ENCODE measurements at regions not wholly inside any gene's neighbourhood (a gene's known extent, or its start where the extent isn't known, plus 50 kb on each side); places are given as distances from the start of the nearest gene placed in this dataset.

DNA sequence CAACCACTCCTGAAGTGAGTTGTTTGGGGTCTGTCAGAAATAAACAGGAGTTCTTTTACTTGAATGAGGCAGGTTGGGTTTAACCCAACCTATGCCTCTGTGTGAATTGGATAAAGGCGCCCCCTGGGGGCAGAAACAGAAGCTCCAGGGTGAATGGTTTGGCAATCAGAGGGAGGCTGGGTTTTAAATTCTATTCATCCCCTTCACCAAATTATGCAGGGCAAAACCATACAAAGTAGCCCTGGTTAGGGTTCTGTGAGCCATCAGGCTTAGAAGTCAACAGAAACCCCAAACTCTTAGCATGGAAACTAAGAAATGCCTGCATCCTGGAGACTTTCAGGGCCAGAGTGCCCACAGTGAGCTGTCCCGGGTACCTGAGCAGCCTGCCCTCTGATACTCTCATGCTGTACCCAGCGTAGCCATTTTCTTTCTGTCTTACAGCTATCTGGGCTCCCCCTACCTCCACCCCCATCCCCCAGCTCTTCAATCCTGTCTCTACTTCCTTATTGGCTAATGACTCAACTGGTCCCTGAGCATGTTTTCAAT is 241.5 kb downstream of the ICOS start (continued):
- TF ChIP-seq EGR1 (IDR thresholded peaks at IDR 0.05; ENCODE audit: low read depth): no peak

DNA sequence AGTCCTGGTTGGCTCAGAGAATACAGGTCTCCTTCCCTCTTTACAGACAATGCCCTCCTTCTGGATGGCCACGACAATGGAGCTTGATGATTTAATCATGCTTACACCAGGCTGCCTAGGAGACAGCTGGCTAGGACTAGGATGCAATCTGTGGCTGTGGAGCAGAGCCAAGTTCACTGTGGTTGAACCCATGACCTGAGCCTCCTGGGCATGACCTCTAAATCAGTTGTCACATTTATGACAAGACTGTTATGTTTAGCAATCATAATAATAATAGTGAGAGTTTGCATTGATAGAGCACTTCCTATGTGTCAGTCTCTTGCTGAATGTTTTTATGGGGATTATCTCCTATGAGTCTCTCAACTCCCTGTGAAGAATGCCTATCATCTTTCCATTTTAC is 244.1 kb downstream of the ICOS start:
- Histone ChIP-seq H4K20me1 (ENCODE audit: insufficient read depth) (no peaks in the 10 kb centered on the region), H3K9me2 (ENCODE audit: insufficient read depth) (no peaks in the 10 kb centered on the region), H2AFZ (ENCODE audit: low read depth, low read length, poor library complexity, severe bottlenecking) (no peak overlapping the region), H3K4me3 (replicated peaks in 1 of 2; ENCODE audit: low read depth in 1 of 2, low read length in 2 of 2) (no peak overlapping the region), H3K4me2 (ENCODE audit: low read length) (no peak overlapping the region), H3K4me1 (ENCODE audit: control insufficient read depth in 1 of 2, insufficient read depth in 2 of 2, low read length in 2 of 2) (no peaks in the 10 kb centered on the region), H3K36me3 (ENCODE audit: control insufficient read depth in 1 of 2, insufficient read depth in 2 of 2, low read length in 2 of 2) (no peaks in the 10 kb centered on the region), H3K27me3 (ENCODE audit: insufficient read depth, low read length) (peaks cover 4% of the 10 kb centered on the region; the same call in 1 of the 2 replicates), H3K9ac (ENCODE audit: low read length) (no peak overlapping the region), H3K9me3 (ENCODE audit: control insufficient read depth in 1 of 2, insufficient read depth in 1 of 2, low read depth in 1 of 2, low read length in 2 of 2) (no peaks in the 10 kb centered on the region), H3K79me2 (ENCODE audit: insufficient read depth, low read length) (no peaks in the 10 kb centered on the region), H3K27ac (ENCODE audit: low read depth, low read length) (no peak overlapping the region)
- TF ChIP-seq RAD21 (IDR thresholded peaks at IDR 0.05; ENCODE audit: low read depth): no peak
- DNase-seq (ENCODE audit: low read depth, low spot score) (no peak), ATAC-seq (no peak)
- intact Hi-C loops (cut with micrococcal nuclease): no loop called here
- ChIA-PET POLR2A (no interaction called here), RAD21 (ENCODE audit: low non-redundant PET in 1 of 2, low total read pairs in 2 of 2, uncharacterized antibody in 2 of 2, unreplicated experiment in 2 of 2) (no interaction called here), CTCF (no interaction called here)
- no TSS peak for BruUV-seq (replicated peaks)

DNA sequence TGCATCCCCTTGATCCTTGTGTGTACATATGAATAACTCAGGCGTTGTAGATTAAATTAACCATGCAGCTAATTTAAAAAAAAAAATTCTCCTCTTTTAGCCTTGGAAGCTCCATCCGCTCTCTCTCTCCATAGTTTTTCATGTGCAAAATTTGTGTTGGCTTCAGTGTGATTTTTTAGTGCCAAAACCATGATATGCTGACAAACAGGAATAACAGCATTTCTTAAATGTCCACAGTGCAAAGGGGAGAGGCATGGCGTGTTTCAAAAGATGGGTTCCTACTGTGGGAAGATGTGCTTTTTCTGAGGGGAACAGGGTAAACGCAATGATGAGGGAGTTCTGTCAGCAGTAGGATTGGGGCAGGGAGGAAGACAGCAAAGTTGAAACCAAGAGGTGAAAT is 247.0 kb downstream of the ICOS start:
- Histone ChIP-seq H4K20me1 (ENCODE audit: insufficient read depth) (no peaks in the 10 kb centered on the region), H3K9ac (ENCODE audit: low read length) (no peak overlapping the region), H3K9me2 (ENCODE audit: insufficient read depth) (no peaks in the 10 kb centered on the region), H3K27me3 (ENCODE audit: insufficient read depth, low read length) (peaks cover 4% of the 10 kb centered on the region; the same call in 1 of the 2 replicates), H3K9me3 (ENCODE audit: control insufficient read depth in 1 of 2, insufficient read depth in 1 of 2, low read depth in 1 of 2, low read length in 2 of 2) (no peaks in the 10 kb centered on the region), H3K4me3 (replicated peaks in 1 of 2; ENCODE audit: low read depth in 1 of 2, low read length in 2 of 2) (no peak overlapping the region), H2AFZ (ENCODE audit: low read depth, low read length, poor library complexity, severe bottlenecking) (no peak overlapping the region), H3K27ac (ENCODE audit: low read depth, low read length) (no peak overlapping the region), H3K79me2 (ENCODE audit: insufficient read depth, low read length) (no peaks in the 10 kb centered on the region), H3K36me3 (ENCODE audit: control insufficient read depth in 1 of 2, insufficient read depth in 2 of 2, low read length in 2 of 2) (no peaks in the 10 kb centered on the region), H3K4me2 (ENCODE audit: low read length) (no peak overlapping the region), H3K4me1 (ENCODE audit: control insufficient read depth in 1 of 2, insufficient read depth in 2 of 2, low read length in 2 of 2) (no peaks in the 10 kb centered on the region)
- ATAC-seq: no peak
- no peak for DNase-seq (ENCODE audit: low read depth, low spot score)
- ChIA-PET CTCF (no interaction called here), POLR2A (no interaction called here), RAD21 (ENCODE audit: low non-redundant PET in 1 of 2, low total read pairs in 2 of 2, uncharacterized antibody in 2 of 2, unreplicated experiment in 2 of 2) (no interaction called here)
- intact Hi-C loops (cut with micrococcal nuclease): no loop called here
- BruUV-seq (replicated peaks): no TSS peak
- TF ChIP-seq SP1 (IDR thresholded peaks at IDR 0.05; ENCODE audit: low read depth) (no peak), EZH2phosphoT487 (IDR thresholded peaks at IDR 0.05; ENCODE audit: borderline replicate concordance) (no peak), ZFX (IDR thresholded peaks at IDR 0.05) (no peak), ZNF274 (IDR thresholded peaks at IDR 0.05; ENCODE audit: low read depth, low read length) (no peak), RAD21 (IDR thresholded peaks at IDR 0.05; ENCODE audit: low read depth) (no peak), ELF1 (IDR thresholded peaks at IDR 0.05; ENCODE audit: borderline replicate concordance, low read depth) (no peak), TCF7L2 (IDR thresholded peaks at IDR 0.05; ENCODE audit: borderline replicate concordance, extremely low read depth, insufficient read depth, insufficient read length) (no peak), POLR2A (IDR thresholded peaks at IDR 0.05; ENCODE audit: borderline replicate concordance, extremely low read depth, insufficient read depth, insufficient read length) (no peak), CTCF (IDR thresholded peaks at IDR 0.05 in 2 of 3, conservative IDR thresholded peaks at IDR 0.05 in 1 of 3; ENCODE audit: borderline replicate concordance in 1 of 3, insufficient read depth in 1 of 3, low read depth in 2 of 3, low read length in 2 of 3) (no peak), EZH2 (IDR thresholded peaks at IDR 0.05) (no peak), POLR2AphosphoS5 (IDR thresholded peaks at IDR 0.05; ENCODE audit: low read depth, low read length) (no peak), CEBPB (IDR thresholded peaks at IDR 0.05; ENCODE audit: low read depth) (no peak)
- TF ChIP-seq, protein P1, sequence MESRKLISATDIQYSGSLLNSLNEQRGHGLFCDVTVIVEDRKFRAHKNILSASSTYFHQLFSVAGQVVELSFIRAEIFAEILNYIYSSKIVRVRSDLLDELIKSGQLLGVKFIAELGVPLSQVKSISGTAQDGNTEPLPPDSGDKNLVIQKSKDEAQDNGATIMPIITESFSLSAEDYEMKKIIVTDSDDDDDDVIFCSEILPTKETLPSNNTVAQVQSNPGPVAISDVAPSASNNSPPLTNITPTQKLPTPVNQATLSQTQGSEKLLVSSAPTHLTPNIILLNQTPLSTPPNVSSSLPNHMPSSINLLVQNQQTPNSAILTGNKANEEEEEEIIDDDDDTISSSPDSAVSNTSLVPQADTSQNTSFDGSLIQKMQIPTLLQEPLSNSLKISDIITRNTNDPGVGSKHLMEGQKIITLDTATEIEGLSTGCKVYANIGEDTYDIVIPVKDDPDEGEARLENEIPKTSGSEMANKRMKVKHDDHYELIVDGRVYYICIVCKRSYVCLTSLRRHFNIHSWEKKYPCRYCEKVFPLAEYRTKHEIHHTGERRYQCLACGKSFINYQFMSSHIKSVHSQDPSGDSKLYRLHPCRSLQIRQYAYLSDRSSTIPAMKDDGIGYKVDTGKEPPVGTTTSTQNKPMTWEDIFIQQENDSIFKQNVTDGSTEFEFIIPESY (IDR thresholded peaks at IDR 0.05; ENCODE audit: extremely low read depth, insufficient replicate concordance, low read length): no peak
